Activated CD4-positive, CD25-positive, alpha-beta regulatory T cell (primary cell): ENCODE measurements at regions not wholly inside any gene's neighbourhood (a gene's known extent, or its start where the extent isn't known, plus 50 kb on each side); places are given as distances from the start of the nearest gene placed in this dataset.
"Not testable (repeated sequence)": the region's sequence is repeated elsewhere in the genome, so short reads cannot be mapped to it uniquely, and the experiment has no call there.

Source experiments
- DNase-seq, 4 experiments: peaks; one replicate each; lab custom pipeline; 2025; lab: John Stamatoyannopoulos, UW

- DNase-seq, result no peak
Measured at GRCh38 chr15:38614621-38615020, 50.0 kb upstream of the RASGRP1 start.

GRCh38 chr15:38617831-38618230 is 53.2 kb upstream of the RASGRP1 start:
- no peak for DNase-seq

GRCh38 chr15:38618242-38618955 is 53.8 kb upstream of the RASGRP1 start:
- DNase-seq, result no peak

GRCh38 chr15:38620098-38620497 is 55.5 kb upstream of the RASGRP1 start:
- no peak for DNase-seq

GRCh38 chr15:38620851-38621594 is 56.4 kb upstream of the RASGRP1 start:
- DNase-seq, result no peak

GRCh38 chr15:38622304-38622703 is 57.7 kb upstream of the RASGRP1 start:
- no peak for DNase-seq

- DNase-seq, result no peak
Measured at GRCh38 chr15:38622908-38623307, 58.3 kb upstream of the RASGRP1 start.

GRCh38 chr15:38623744-38624143 is 59.1 kb upstream of the RASGRP1 start:
- DNase-seq, result no peak

- DNase-seq, result no peak
Measured at GRCh38 chr15:38624244-38625205, 59.9 kb upstream of the RASGRP1 start.

GRCh38 chr15:38625886-38626285 is 61.3 kb upstream of the RASGRP1 start:
- DNase-seq, result no peak

GRCh38 chr15:38626443-38627050 is 61.9 kb upstream of the RASGRP1 start:
- no peak for DNase-seq

- DNase-seq, result no peak
Measured at GRCh38 chr15:38627689-38628277, 63.2 kb upstream of the RASGRP1 start.

- no peak for DNase-seq
Measured at GRCh38 chr15:38631119-38632075, 66.8 kb upstream of the RASGRP1 start.

- no peak for DNase-seq
Measured at GRCh38 chr15:38635170-38635569, 70.6 kb upstream of the RASGRP1 start.

- DNase-seq, result no peak
Measured at GRCh38 chr15:38636597-38636996, 72.0 kb upstream of the RASGRP1 start.

- DNase-seq, result no peak
Measured at GRCh38 chr15:38638126-38638525, 73.5 kb upstream of the RASGRP1 start.

- DNase-seq, result no peak
Measured at GRCh38 chr15:38638811-38639210, 74.2 kb upstream of the RASGRP1 start.

GRCh38 chr15:38642689-38643270 is 78.2 kb upstream of the RASGRP1 start:
- DNase-seq, result no peak

- DNase-seq, result not testable (repeated sequence)
Measured at GRCh38 chr15:38644353-38644752, 79.7 kb upstream of the RASGRP1 start.

GRCh38 chr15:38646716-38647115 is 82.1 kb upstream of the RASGRP1 start:
- no peak for DNase-seq
